ENCODE measurements at regions not wholly inside any gene's neighbourhood (a gene's known extent, or its start where the extent isn't known, plus 50 kb on each side); places are given as distances from the start of the nearest gene placed in this dataset.
"Not testable (repeated sequence)": the region's sequence is repeated elsewhere in the genome, so short reads cannot be mapped to it uniquely, and the experiment has no call there.

GRCh38 chr11:42777776-42778175, 534.0 kb upstream of the API5 start:
- DNase-seq = no peak

- DNase-seq = no peak
These were observed 533.6 kb upstream of the API5 start for GRCh38 chr11:42778193-42778592.

- no peak for DNase-seq
These were observed 532.2 kb upstream of the API5 start for GRCh38 chr11:42779555-42779954.

GRCh38 chr11:42786981-42787380, 524.8 kb upstream of the API5 start:
- DNase-seq = no peak

- DNase-seq = not testable (repeated sequence)
These were observed 516.3 kb upstream of the API5 start for GRCh38 chr11:42795483-42795882.

GRCh38 chr11:42800041-42800440, 511.8 kb upstream of the API5 start:
- no peak for DNase-seq

- no peak for DNase-seq
These were observed 509.4 kb upstream of the API5 start for GRCh38 chr11:42802201-42802899.

- DNase-seq = no peak
These were observed 505.6 kb upstream of the API5 start for GRCh38 chr11:42806191-42806590.

GRCh38 chr11:42812361-42812760, 499.4 kb upstream of the API5 start:
- no peak for DNase-seq

- DNase-seq = no peak
These were observed 498.8 kb upstream of the API5 start for GRCh38 chr11:42812960-42813359.

- DNase-seq = no peak
These were observed 495.3 kb upstream of the API5 start for GRCh38 chr11:42816471-42816870.

GRCh38 chr11:42819126-42819525, 492.7 kb upstream of the API5 start:
- DNase-seq = no peak

GRCh38 chr11:42822188-42822587, 489.6 kb upstream of the API5 start:
- not testable (repeated sequence) for DNase-seq

- DNase-seq = no peak
These were observed 488.2 kb upstream of the API5 start for GRCh38 chr11:42823546-42823945.

GRCh38 chr11:42824067-42824466, 487.7 kb upstream of the API5 start:
- DNase-seq = no peak

GRCh38 chr11:42825598-42825997, 486.2 kb upstream of the API5 start:
- DNase-seq = no peak

GRCh38 chr11:42827845-42828244, 484.0 kb upstream of the API5 start:
- no peak for DNase-seq

GRCh38 chr11:42837994-42838393, 473.8 kb upstream of the API5 start:
- DNase-seq = no peak

- no peak for DNase-seq
These were observed 471.5 kb upstream of the API5 start for GRCh38 chr11:42840176-42840829.

- DNase-seq = no peak
These were observed 470.9 kb upstream of the API5 start for GRCh38 chr11:42840860-42841259.

GRCh38 chr11:42841556-42841955, 470.2 kb upstream of the API5 start:
- no peak for DNase-seq

GRCh38 chr11:42849362-42849761, 462.4 kb upstream of the API5 start:
- DNase-seq = no peak

- DNase-seq = no peak
These were observed 454.5 kb upstream of the API5 start for GRCh38 chr11:42857344-42857743.

GRCh38 chr11:42870480-42870879, 441.3 kb upstream of the API5 start:
- no peak for DNase-seq
